ENCODE measurements at regions not wholly inside any gene's neighbourhood (a gene's known extent, or its start where the extent isn't known, plus 50 kb on each side); places are given as distances from the start of the nearest gene placed in this dataset.

DNA sequence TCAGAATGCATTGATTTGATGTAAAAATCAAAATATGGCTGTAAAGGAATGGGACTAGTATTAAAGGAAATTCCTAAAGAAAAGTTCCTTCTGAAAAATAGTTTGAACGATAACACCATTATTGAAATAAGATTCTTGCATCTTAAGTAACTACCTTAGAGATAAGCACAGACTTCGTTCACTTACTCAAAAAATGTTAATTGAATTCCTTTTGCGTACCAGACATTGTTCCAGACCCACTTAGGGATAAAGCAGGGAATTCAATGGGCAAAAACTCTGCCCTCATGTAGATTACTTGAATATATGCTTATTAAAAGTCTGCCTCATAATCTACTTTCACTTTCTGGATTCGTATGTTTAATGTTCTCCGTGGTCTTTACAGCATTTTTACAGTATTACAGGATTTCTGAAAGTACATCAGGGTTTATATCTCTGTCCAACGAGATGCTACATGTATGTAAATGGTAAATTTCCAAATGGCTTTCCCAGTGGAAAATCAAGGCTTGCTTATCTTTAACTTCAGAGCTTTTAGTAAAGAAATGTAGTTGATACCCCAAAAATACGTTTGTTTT lies 213.7 kb downstream of the GXYLT1 start:
- BruUV-seq (replicated peaks): no TSS peak
- no peaks in the 10 kb centered on the region for H3K79me2 ChIP-seq (ENCODE audit: control insufficient read depth, insufficient read depth, low read length)
- H2AFZ ChIP-seq (ENCODE audit: control insufficient read depth, low read depth, low read length): no peak overlapping the region
- TF ChIP-seq MTA2 (IDR thresholded peaks at IDR 0.05; ENCODE audit: low read depth) (no peak), MAX (IDR thresholded peaks at IDR 0.05; ENCODE audit: low read depth, low read length) (no peak), POLR2AphosphoS2 (IDR thresholded peaks at IDR 0.05; ENCODE audit: low read depth, low read length) (no peak), YY1 (IDR thresholded peaks at IDR 0.05; ENCODE audit: low read depth, low read length) (no peak), GATAD2B (conservative IDR thresholded peaks at IDR 0.05; ENCODE audit: low read depth) (no peak), PML (IDR thresholded peaks at IDR 0.05; ENCODE audit: low read length) (no peak), CTCF (IDR thresholded peaks at IDR 0.05 in 2 of 3, conservative IDR thresholded peaks at IDR 0.05 in 1 of 3; ENCODE audit: control insufficient read depth in 2 of 3, extremely low read depth in 1 of 3, insufficient read depth in 1 of 3, low read depth in 3 of 3, low read length in 3 of 3) (no peak), CREM (IDR thresholded peaks at IDR 0.05; ENCODE audit: low read depth) (no peak)
- SMC1A ChIA-PET (ENCODE audit: uncharacterized antibody, unreplicated experiment): no interaction called here
- H3K9ac ChIP-seq (ENCODE audit: control insufficient read depth, insufficient read depth, low read length): no peak overlapping the region
- WGBS (ENCODE audit: insufficient coverage, insufficient replicate concordance, low lambda C conversion rate, missing lambda C conversion rate): 11% methylated on average over 7 of the region's 7 CpGs
- no peak overlapping the region for H3K27ac ChIP-seq (ENCODE audit: control insufficient read depth, insufficient read depth)
- FAIRE-seq: no peak
- H3K36me3 ChIP-seq (ENCODE audit: control insufficient read depth in 2 of 2, insufficient read depth in 2 of 2, low read length in 1 of 2): no peaks in the 10 kb centered on the region
- H3K27me3 ChIP-seq (replicated peaks in 1 of 2; ENCODE audit: control insufficient read depth in 2 of 2, insufficient read depth in 2 of 2, low read length in 1 of 2): no peaks in the 10 kb centered on the region; a peak in 2 of 4 replicates
- intact Hi-C loops (cut with micrococcal nuclease; ENCODE audit: unreplicated experiment) (no loop called here), in situ Hi-C loops (cut with MboI) (no loop called here)
- H3K4me3 ChIP-seq: no peak overlapping the region
- no peaks in the 10 kb centered on the region for H3K9me3 ChIP-seq (replicated peaks; ENCODE audit: control insufficient read depth, insufficient read depth, low read length)
- no peak overlapping the region for H3K4me2 ChIP-seq (ENCODE audit: control insufficient read depth, insufficient read depth)
- no peaks in the 10 kb centered on the region for H3K4me1 ChIP-seq (ENCODE audit: control insufficient read depth, insufficient read depth, low read length)
- DNase-seq (ENCODE audit: low read depth, low spot score): no peak
- ATAC-seq: no peak
- CTCF ChIA-PET: interaction anchor here (1.0 kb wide), 1 partner anchor 93 kb away, joined by 3 read pairs; no protein-coding TSS in a partner anchor
- POLR2A ChIA-PET: no interaction called here
- H4K20me1 ChIP-seq (ENCODE audit: control insufficient read depth, insufficient read depth): no peaks in the 10 kb centered on the region
- RAD21 ChIA-PET (ENCODE audit: unreplicated experiment): interaction anchor here (0.6 kb wide), 1 partner anchor 93 kb away, joined by 3 read pairs; no protein-coding TSS in a partner anchor

Measured in GM12878 (cell line).